Astrocyte (in vitro differentiated cells and primary cell): ENCODE measurements at regions not wholly inside any gene's neighbourhood (a gene's known extent, or its start where the extent isn't known, plus 50 kb on each side); places are given as distances from the start of the nearest gene placed in this dataset.

Experiments
- DNase-seq: peaks from one replicate; pipeline ENCODE4 v3.0.0-alpha.2; 2010; ENCODE audit warnings: low read depth
- FAIRE-seq: peaks from 2 replicates; lab custom pipeline; 2011; peaks lifted over from hg19 to GRCh38; lab: Jason Lieb, UNC
- H2AFZ ChIP-seq: 2 replicates; pipeline ENCODE4 v1.6.0; 2012; ENCODE audit warnings: low read depth, low read length, inconsistent platforms
- H3K27ac ChIP-seq: 2 replicates; pipeline ENCODE4 v1.5.1; 2011; ENCODE audit warnings: low read depth, low read length, inconsistent platforms
- H3K27me3 ChIP-seq: 2 replicates; pipeline ENCODE4 v1.6.0; 2011; ENCODE audit warnings: low read length, inconsistent platforms; ENCODE audit not compliant: insufficient read depth
- H3K36me3 ChIP-seq: 2 replicates; pipeline ENCODE4 v1.5.1; 2011; ENCODE audit warnings: low read length, inconsistent platforms; ENCODE audit not compliant: insufficient read depth
- H3K4me1 ChIP-seq: 2 replicates; pipeline ENCODE4 v1.5.1; 2011; ENCODE audit warnings: low read length, inconsistent platforms; ENCODE audit not compliant: insufficient read depth
- H3K4me2 ChIP-seq: 2 replicates; pipeline ENCODE4 v1.6.0; 2012; ENCODE audit warnings: low read length, inconsistent platforms
- H3K4me3 ChIP-seq: 2 replicates; pipeline ENCODE4 v1.5.1; 2011; ENCODE audit warnings: low read depth, mild to moderate bottlenecking, low read length, inconsistent platforms; ENCODE audit not compliant: insufficient read depth
- H3K79me2 ChIP-seq: 2 replicates; pipeline ENCODE4 v1.6.0; 2012; ENCODE audit warnings: mild to moderate bottlenecking, low read length, inconsistent platforms; ENCODE audit not compliant: insufficient read depth
- H3K9ac ChIP-seq: 2 replicates; pipeline ENCODE4 v1.6.0; 2012; ENCODE audit warnings: mild to moderate bottlenecking, low read length, inconsistent platforms
- H3K9me3 ChIP-seq: 2 replicates; pipeline ENCODE4 v1.5.1; 2012; ENCODE audit warnings: low read depth, mild to moderate bottlenecking, low read length, inconsistent platforms; ENCODE audit not compliant: insufficient read depth
- H4K20me1 ChIP-seq: 2 replicates; pipeline ENCODE4 v1.6.0; 2012; ENCODE audit warnings: low read length, inconsistent platforms; ENCODE audit not compliant: insufficient read depth
- H3K27ac Mint-ChIP-seq: one replicate; pipeline ENCODE4 v1.8.0; 2021; ENCODE audit warnings: mild to moderate bottlenecking, mixed read lengths; ENCODE audit not compliant: unreplicated experiment
- H3K27me3 Mint-ChIP-seq: one replicate; pipeline ENCODE4 v1.8.0; 2021; ENCODE audit warnings: low read depth, mixed read lengths; ENCODE audit not compliant: unreplicated experiment
- H3K36me3 Mint-ChIP-seq: one replicate; pipeline ENCODE4 v1.8.0; 2021; ENCODE audit warnings: low read depth, mixed read lengths; ENCODE audit not compliant: unreplicated experiment
- H3K4me1 Mint-ChIP-seq: one replicate; pipeline ENCODE4 v1.8.0; 2021; ENCODE audit warnings: low read depth, mixed read lengths; ENCODE audit not compliant: unreplicated experiment
- H3K4me3 Mint-ChIP-seq: one replicate; pipeline ENCODE4 v1.8.0; 2021; ENCODE audit warnings: mild to moderate bottlenecking, moderate library complexity, mixed read lengths; ENCODE audit not compliant: unreplicated experiment
- H3K9me3 Mint-ChIP-seq: one replicate; pipeline ENCODE4 v1.8.0; 2021; ENCODE audit warnings: mild to moderate bottlenecking, mixed read lengths; ENCODE audit not compliant: unreplicated experiment
- CTCF ChIP-seq: IDR thresholded peaks from 2 replicates; pipeline ENCODE4 v1.5.1; 2011; ENCODE audit warnings: low read depth, mild to moderate bottlenecking, inconsistent platforms, low read length, moderate library complexity; ENCODE audit not compliant: insufficient read depth
- EZH2 ChIP-seq: IDR thresholded peaks from 2 replicates; pipeline ENCODE4 v1.6.1; 2012; ENCODE audit warnings: mild to moderate bottlenecking, low read length, inconsistent platforms; ENCODE audit not compliant: insufficient read depth

- H3K27me3 Mint-ChIP-seq = no peaks in the 10 kb centered on the region
- H3K4me1 Mint-ChIP-seq = no peaks in the 10 kb centered on the region
- no peak overlapping the region for H3K4me2 ChIP-seq
- no peak overlapping the region for H3K4me3 Mint-ChIP-seq
- no peaks in the 10 kb centered on the region for H3K36me3 Mint-ChIP-seq
- H3K27ac Mint-ChIP-seq = no peak overlapping the region
- TF ChIP-seq CTCF (no peak), EZH2 (no peak)
- no peaks in the 10 kb centered on the region for H3K9me3 Mint-ChIP-seq
- no peaks in the 10 kb centered on the region for H3K36me3 ChIP-seq
- FAIRE-seq = no peak
- H3K4me3 ChIP-seq = no peak overlapping the region
- H2AFZ ChIP-seq = no peak overlapping the region
- no peaks in the 10 kb centered on the region for H3K79me2 ChIP-seq
- peaks cover 6% of the 10 kb centered on the region for H3K27me3 ChIP-seq
- H3K9ac ChIP-seq = no peak overlapping the region
- DNase-seq = no peak
- H3K27ac ChIP-seq = no peak overlapping the region
- no peaks in the 10 kb centered on the region for H4K20me1 ChIP-seq
- no peaks in the 10 kb centered on the region for H3K4me1 ChIP-seq
- H3K9me3 ChIP-seq = no peaks in the 10 kb centered on the region
Measured at GRCh38 chr1:218027152-218027551, 257.9 kb upstream of the RRP15 start.

- Histone ChIP-seq H3K4me2 (no peak overlapping the region), H3K36me3 (no peaks in the 10 kb centered on the region), H3K4me3 (no peak overlapping the region), H3K27me3 (peaks cover 6% of the 10 kb centered on the region), H3K9ac (no peak overlapping the region), H3K4me1 (no peaks in the 10 kb centered on the region), H3K9me3 (no peaks in the 10 kb centered on the region), H4K20me1 (no peaks in the 10 kb centered on the region), H2AFZ (no peak overlapping the region), H3K27ac (no peak overlapping the region), H3K79me2 (no peaks in the 10 kb centered on the region)
- H3K4me3 Mint-ChIP-seq = no peak overlapping the region
- FAIRE-seq = no peak
- H3K36me3 Mint-ChIP-seq = no peaks in the 10 kb centered on the region
- no peak for TF ChIP-seq EZH2
- no peak for TF ChIP-seq CTCF
- no peak overlapping the region for H3K27ac Mint-ChIP-seq
- H3K27me3 Mint-ChIP-seq = no peaks in the 10 kb centered on the region
- no peaks in the 10 kb centered on the region for H3K9me3 Mint-ChIP-seq
- no peaks in the 10 kb centered on the region for H3K4me1 Mint-ChIP-seq
- no peak for DNase-seq
Measured at GRCh38 chr1:218030846-218031245, 254.2 kb upstream of the RRP15 start.

GRCh38 chr1:218031901-218032300 is 253.2 kb upstream of the RRP15 start:
- Mint-ChIP-seq H3K36me3 (no peaks in the 10 kb centered on the region), H3K4me1 (no peaks in the 10 kb centered on the region), H3K27me3 (no peaks in the 10 kb centered on the region), H3K27ac (no peak overlapping the region), H3K4me3 (no peak overlapping the region), H3K9me3 (no peaks in the 10 kb centered on the region)
- no peak for DNase-seq
- no peaks in the 10 kb centered on the region for H3K9me3 ChIP-seq
- FAIRE-seq = no peak
- H3K79me2 ChIP-seq = no peaks in the 10 kb centered on the region
- H3K27ac ChIP-seq = no peak overlapping the region
- no peak overlapping the region for H3K4me3 ChIP-seq
- no peaks in the 10 kb centered on the region for H4K20me1 ChIP-seq
- no peak overlapping the region for H3K4me2 ChIP-seq
- TF ChIP-seq CTCF (no peak), EZH2 (no peak)
- no peak overlapping the region for H3K9ac ChIP-seq
- no peak overlapping the region for H2AFZ ChIP-seq
- H3K27me3 ChIP-seq = peaks cover 6% of the 10 kb centered on the region
- no peaks in the 10 kb centered on the region for H3K4me1 ChIP-seq
- no peaks in the 10 kb centered on the region for H3K36me3 ChIP-seq
